HG02973 (cell line): ENCODE measurements at regions not wholly inside any gene's neighbourhood (a gene's known extent, or its start where the extent isn't known, plus 50 kb on each side); places are given as distances from the start of the nearest gene placed in this dataset.
"Not testable (repeated sequence)": the region's sequence is repeated elsewhere in the genome, so short reads cannot be mapped to it uniquely, and the experiment has no call there.

Experiments
- ATAC-seq: cut with Tn5 transposase; IDR thresholded peaks from one replicate; pipeline ENCODE4 v1.9.1; 2021; ENCODE audit warnings: moderate library complexity; ENCODE audit not compliant: unreplicated experiment

DNA sequence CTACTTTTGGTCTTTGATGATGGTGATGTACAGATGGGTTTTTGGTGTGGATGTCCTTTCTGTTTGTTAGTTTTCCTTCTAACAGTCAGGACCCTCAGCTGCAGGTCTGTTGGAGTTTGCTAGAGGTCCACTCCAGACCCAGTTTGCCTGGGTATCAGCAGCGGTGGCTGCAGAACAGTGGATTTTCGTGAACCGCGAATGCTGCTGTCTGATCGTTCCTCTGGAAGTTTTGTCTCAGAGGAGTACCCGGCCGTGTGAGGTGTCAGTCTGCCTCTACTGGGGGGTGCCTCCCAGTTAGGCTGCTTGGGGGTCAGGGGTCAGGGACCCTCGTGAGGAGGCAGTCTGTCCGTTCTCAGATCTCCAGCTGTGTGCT is 56.6 kb upstream of the TNFAIP8 start:
- not testable (repeated sequence) for ATAC-seq

- ATAC-seq, result not testable (repeated sequence)
Measured at GRCh38 chr5:119299615-119300310, 56.1 kb upstream of the TNFAIP8 start.

GRCh38 chr5:119300311-119300670 is 55.5 kb upstream of the TNFAIP8 start:
- ATAC-seq, result no peak

- no peak for ATAC-seq
Measured at GRCh38 chr5:119301210-119301609, 54.6 kb upstream of the TNFAIP8 start.

DNA sequence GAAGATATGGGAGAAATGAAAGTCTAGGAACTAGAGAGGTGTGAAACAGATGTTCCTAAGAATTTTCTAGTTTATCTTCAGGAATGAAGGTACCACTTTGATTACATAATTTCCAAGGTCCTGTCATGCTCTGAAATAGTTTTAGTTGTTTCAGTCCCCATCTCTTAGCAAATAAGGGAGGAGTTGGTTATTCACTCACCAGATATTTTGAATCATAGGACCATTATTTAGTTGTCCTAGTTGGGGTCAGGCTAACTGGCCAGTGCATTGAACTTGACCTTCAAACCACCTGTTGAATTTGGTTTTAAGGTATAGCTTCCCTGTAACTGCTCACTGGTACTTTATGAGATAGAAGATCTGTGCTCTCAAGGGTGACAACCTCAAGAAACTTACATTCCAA is 53.9 kb upstream of the TNFAIP8 start:
- no peak for ATAC-seq

DNA sequence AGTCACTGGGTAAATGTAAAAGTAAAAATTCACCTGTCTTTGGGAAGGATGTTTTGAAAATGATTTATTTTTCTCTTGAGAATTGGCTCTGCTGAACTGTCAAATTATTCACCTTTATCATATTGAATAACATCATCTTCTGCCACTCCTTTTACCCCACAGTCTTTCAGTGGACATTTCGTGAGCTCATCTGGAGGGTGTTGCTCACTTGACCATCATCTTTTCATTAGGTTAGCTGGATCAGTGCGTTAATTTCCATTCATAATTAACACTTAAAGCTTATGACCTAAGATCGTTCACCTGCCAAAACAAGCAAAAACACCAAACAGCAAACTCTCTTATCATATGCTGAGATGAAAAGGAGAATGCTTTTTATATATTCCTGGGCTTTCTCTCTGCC is 53.4 kb upstream of the TNFAIP8 start:
- no peak for ATAC-seq

- ATAC-seq, result peak; percentile 49
Measured at GRCh38 chr5:119302916-119303897, 52.6 kb upstream of the TNFAIP8 start.

DNA sequence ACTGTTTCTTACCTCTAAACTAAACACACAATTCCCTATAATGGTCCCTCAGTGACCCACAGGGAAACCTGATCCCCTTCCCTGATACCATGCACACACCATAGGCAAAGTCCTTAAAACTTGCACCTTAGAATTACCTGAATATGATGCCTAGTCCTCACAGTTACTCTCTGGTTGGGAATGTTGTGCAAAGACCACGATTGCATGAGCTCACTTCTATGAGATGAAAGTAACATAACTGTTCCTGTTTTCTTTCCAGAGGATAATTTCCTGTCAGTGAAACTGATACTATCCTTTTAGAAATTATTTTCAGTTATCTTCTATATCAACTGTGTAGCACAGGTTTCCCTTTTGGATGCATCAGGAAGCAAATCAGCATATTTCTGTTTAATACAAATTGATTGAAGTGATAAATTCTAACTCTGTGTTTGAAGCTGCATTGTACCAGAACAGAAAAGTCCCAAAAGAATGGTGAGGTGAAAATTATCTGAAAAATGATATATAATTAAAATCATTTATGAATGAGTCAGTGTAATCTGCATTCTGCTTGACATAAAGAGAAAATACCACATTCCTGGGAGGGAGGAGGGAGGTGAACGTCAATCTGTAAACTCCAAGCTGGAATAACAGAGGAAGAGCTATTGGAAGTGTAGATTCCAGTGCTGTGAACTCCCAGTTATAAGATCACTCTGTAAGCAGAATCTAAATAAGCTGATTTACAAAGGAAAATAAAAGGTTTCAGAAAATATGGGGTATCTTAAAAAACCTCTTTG is 51.2 kb upstream of the TNFAIP8 start:
- no peak for ATAC-seq
